Smooth muscle cell (in vitro differentiated cells): ENCODE measurements at regions not wholly inside any gene's neighbourhood (a gene's known extent, or its start where the extent isn't known, plus 50 kb on each side); places are given as distances from the start of the nearest gene placed in this dataset.

ENCODE experiments used
- DNase-seq: peaks from one replicate; lab custom pipeline; 2025; ENCODE audit not compliant: unreplicated experiment; lab: John Stamatoyannopoulos, UW
- H2AFZ ChIP-seq: fragments of 200-600 bp; sonication (generic); 2 replicates; pipeline ENCODE4 v1.6.0; 2016; ENCODE audit warnings: antibody characterized with exemption, low read depth, mild to moderate bottlenecking
- H3F3A ChIP-seq: fragments of 200-600 bp; sonication (generic); 2 replicates; pipeline ENCODE4 v1.6.0; 2017; ENCODE audit warnings: antibody characterized with exemption, low read depth
- H3K27ac ChIP-seq: fragments of 200-600 bp; sonication (generic); 2 replicates; pipeline ENCODE4 v1.5.1; 2016; ENCODE audit warnings: low read depth, mild to moderate bottlenecking
- H3K27me3 ChIP-seq: fragments of 200-600 bp; sonication (generic); 2 replicates; pipeline ENCODE4 v1.6.1; 2016; ENCODE audit warnings: low read depth, mild to moderate bottlenecking
- H3K36me3 ChIP-seq: fragments of 200-600 bp; sonication (generic); 2 replicates; pipeline ENCODE4 v1.5.1; 2016; ENCODE audit warnings: low read depth
- H3K4me1 ChIP-seq: fragments of 200-600 bp; sonication (generic); 2 replicates; pipeline ENCODE4 v1.5.1; 2016; ENCODE audit warnings: low read depth
- H3K4me2 ChIP-seq: fragments of 200-600 bp; sonication (generic); 2 replicates; pipeline ENCODE4 v1.6.0; 2016; ENCODE audit warnings: mild to moderate bottlenecking
- H3K4me3 ChIP-seq: fragments of 200-600 bp; sonication (generic); 2 replicates; pipeline ENCODE4 v1.5.1; 2016; ENCODE audit warnings: mild to moderate bottlenecking
- H3K79me2 ChIP-seq: fragments of 200-600 bp; sonication (generic); 2 replicates; pipeline ENCODE4 v1.6.0; 2016; ENCODE audit warnings: low read depth, mild to moderate bottlenecking
- H3K9ac ChIP-seq: fragments of 200-600 bp; sonication (generic); 2 replicates; pipeline ENCODE4 v1.6.0; 2016; ENCODE audit warnings: low read depth
- H3K9me3 ChIP-seq: fragments of 200-600 bp; sonication (generic); replicated peaks from 2 replicates; pipeline ENCODE4 v1.5.1; 2016; ENCODE audit warnings: low read depth
- H4K20me1 ChIP-seq: fragments of 200-600 bp; sonication (generic); 2 replicates; pipeline ENCODE4 v1.6.0; 2016; ENCODE audit warnings: low read depth
- WGBS: methylation state at CpG from one replicate; pipeline ENCODE4 v1.1.7; 2016; ENCODE audit warnings: low lambda C conversion rate; 5-methylcytosine and 5-hydroxymethylcytosine counted together
- TF ChIP-seq, protein P1 (sequence below): fragments of 200-600 bp; sonication (generic); IDR thresholded peaks from 2 replicates; pipeline ENCODE4 v1.5.1; 2017; ENCODE audit warnings: borderline replicate concordance, mild to moderate bottlenecking, antibody characterized with exemption; ENCODE audit not compliant: insufficient read depth, poor library complexity, severe bottlenecking

DNA sequence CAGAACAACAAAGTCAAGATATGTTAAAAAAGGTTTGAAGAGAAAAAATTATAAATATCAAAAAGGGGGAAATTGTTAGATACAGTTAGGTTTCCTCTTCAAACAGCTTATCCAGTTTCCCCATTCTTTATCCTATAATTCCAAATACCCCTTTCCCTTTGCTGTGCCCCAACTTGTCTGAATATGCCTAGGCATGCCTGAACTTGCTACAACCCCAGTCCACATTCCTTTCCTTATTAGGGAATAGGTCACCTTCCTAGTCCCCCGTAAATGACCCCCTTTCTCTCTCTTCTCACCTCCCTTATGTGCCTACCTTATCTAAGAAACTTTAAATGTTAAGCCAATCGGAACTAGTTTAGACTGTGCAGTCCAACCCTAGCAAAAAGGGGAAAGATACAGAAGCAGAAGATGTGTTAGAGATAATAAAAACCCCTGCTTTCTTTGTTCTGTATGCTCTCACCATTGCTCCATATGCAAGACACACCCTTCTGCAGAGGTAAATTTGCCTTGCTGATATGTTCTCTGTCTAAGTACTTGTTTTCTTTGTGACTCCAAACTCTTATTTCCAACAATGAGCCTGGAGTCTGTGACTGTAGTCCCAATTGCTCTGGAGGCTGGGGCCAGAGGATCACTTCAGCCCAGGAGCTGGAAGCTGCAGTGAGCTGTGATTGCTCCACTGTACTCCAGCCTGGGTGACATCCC, 810.1 kb downstream of the PLA2G4A start:
- H3K27ac ChIP-seq: no peak overlapping the region

DNA sequence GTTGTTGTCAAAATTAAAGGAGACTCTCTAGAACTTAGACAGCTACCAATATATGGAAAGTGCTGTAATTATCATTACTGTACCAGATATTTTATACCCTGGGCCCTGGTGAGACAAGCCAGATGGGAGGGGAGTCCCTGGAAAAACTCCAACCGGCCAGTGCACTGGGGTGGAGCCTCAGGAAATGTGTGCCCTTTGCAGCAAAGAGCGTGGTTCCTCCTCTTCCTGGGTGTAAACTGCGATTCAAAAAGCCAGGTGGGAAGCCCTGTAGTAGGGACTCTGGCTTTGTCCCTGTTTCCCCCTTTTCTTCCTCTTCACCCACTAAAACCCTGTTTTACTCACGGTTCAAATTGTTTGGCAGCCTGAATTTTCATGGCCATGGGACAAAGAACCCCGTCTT, 812.3 kb downstream of the PLA2G4A start:
- H3K79me2 ChIP-seq: peaks cover 20% of the 10 kb centered on the region
- peak overlapping the region; percentile 39 for H3K4me3 ChIP-seq
- H4K20me1 ChIP-seq: no peaks in the 10 kb centered on the region
- TF ChIP-seq, protein P1, sequence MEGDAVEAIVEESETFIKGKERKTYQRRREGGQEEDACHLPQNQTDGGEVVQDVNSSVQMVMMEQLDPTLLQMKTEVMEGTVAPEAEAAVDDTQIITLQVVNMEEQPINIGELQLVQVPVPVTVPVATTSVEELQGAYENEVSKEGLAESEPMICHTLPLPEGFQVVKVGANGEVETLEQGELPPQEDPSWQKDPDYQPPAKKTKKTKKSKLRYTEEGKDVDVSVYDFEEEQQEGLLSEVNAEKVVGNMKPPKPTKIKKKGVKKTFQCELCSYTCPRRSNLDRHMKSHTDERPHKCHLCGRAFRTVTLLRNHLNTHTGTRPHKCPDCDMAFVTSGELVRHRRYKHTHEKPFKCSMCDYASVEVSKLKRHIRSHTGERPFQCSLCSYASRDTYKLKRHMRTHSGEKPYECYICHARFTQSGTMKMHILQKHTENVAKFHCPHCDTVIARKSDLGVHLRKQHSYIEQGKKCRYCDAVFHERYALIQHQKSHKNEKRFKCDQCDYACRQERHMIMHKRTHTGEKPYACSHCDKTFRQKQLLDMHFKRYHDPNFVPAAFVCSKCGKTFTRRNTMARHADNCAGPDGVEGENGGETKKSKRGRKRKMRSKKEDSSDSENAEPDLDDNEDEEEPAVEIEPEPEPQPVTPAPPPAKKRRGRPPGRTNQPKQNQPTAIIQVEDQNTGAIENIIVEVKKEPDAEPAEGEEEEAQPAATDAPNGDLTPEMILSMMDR: no peak
- H3K36me3 ChIP-seq: no peaks in the 10 kb centered on the region
- no peak for DNase-seq
- H3K27me3 ChIP-seq: no peaks in the 10 kb centered on the region
- 41% methylated on average over 5 of the region's 5 CpGs for WGBS
- H3K9ac ChIP-seq: no peak overlapping the region
- H3K9me3 ChIP-seq: no peaks in the 10 kb centered on the region
- peak overlapping the region; percentile 67 for H3K4me2 ChIP-seq
- no peaks in the 10 kb centered on the region for H3K4me1 ChIP-seq
- peak overlapping the region; percentile 85 for H2AFZ ChIP-seq
- no peaks in the 10 kb centered on the region for H3F3A ChIP-seq
- H3K27ac ChIP-seq: peak overlapping the region; percentile 41

More for the DNA sequence above, 810.1 kb downstream of the PLA2G4A start:
- H3K9me3 ChIP-seq: no peaks in the 10 kb centered on the region
- no peaks in the 10 kb centered on the region for H3K4me1 ChIP-seq
- no peak for DNase-seq
- peaks cover 12% of the 10 kb centered on the region for H3K79me2 ChIP-seq
- H4K20me1 ChIP-seq: no peaks in the 10 kb centered on the region
- H3K36me3 ChIP-seq: no peaks in the 10 kb centered on the region
- no peak overlapping the region for H3K4me2 ChIP-seq
- H3K4me3 ChIP-seq: no peak overlapping the region
- H3K27me3 ChIP-seq: no peaks in the 10 kb centered on the region
- TF ChIP-seq, protein P1: no peak
- 70% methylated on average over 2 of the region's 2 CpGs for WGBS
- no peaks in the 10 kb centered on the region for H3F3A ChIP-seq
- peak overlapping the region; percentile 15 for H2AFZ ChIP-seq
- no peak overlapping the region for H3K9ac ChIP-seq

DNA sequence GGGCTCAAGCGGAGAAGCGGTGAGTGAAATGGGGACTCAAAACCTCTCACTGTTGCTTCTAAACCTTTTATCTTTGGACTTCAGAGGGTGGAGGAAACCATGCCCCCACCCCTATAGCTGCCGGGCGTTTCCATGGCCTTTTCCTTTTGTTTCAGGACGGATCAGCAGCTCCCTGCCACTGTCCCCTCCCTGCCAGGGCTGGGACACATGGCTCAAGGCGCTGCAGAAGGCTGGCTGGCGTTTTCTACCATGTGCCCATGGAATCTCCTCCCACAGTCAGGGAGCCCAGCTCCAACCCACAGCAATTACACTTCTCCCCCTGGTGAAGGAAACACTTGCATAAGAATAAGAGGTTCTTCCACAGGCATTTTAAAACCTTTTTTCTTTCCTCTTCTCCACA, 812.7 kb downstream of the PLA2G4A start:
- Histone ChIP-seq H3K4me3 (peak overlapping the region; percentile 39), H3K4me1 (no peaks in the 10 kb centered on the region), H3K4me2 (peak overlapping the region; percentile 67), H4K20me1 (no peaks in the 10 kb centered on the region), H2AFZ (peak overlapping the region; percentile 85), H3F3A (no peaks in the 10 kb centered on the region), H3K9me3 (no peaks in the 10 kb centered on the region), H3K27me3 (no peaks in the 10 kb centered on the region), H3K27ac (peak overlapping the region; percentile 41), H3K79me2 (peaks cover 20% of the 10 kb centered on the region), H3K9ac (no peak overlapping the region), H3K36me3 (no peaks in the 10 kb centered on the region)
- TF ChIP-seq, protein P1: no peak
- no peak for DNase-seq
- WGBS: 43% methylated on average over 7 of the region's 7 CpGs

DNA sequence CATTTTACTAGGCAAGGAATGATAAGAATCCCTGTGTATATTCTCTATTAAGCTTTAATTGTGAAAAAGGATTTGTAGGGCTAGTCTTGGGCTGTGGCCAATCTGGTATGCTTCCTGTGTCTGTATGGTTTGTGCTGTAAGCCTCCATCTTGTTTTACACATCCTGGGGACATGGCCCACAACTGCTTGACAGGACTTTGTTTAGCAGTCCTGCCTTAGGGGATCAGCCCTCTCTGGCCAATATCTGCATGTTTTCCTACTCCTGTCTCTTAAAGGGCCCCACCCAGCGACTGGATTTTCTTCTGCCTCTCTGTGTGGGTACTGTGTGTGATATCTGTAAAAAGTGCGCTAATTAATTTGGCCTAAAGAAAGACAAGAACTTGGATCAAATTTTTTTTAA, 813.2 kb downstream of the PLA2G4A start:
- no peak overlapping the region for H3K9ac ChIP-seq
- H3K4me2 ChIP-seq: peak overlapping the region; percentile 67
- no peaks in the 10 kb centered on the region for H4K20me1 ChIP-seq
- H3K4me3 ChIP-seq: peak overlapping the region; percentile 39
- H2AFZ ChIP-seq: peak overlapping the region; percentile 85
- no peaks in the 10 kb centered on the region for H3K36me3 ChIP-seq
- H3K79me2 ChIP-seq: peaks cover 20% of the 10 kb centered on the region
- peak overlapping the region; percentile 41 for H3K27ac ChIP-seq
- H3F3A ChIP-seq: no peaks in the 10 kb centered on the region
- 36% methylated on average over 2 of the region's 2 CpGs for WGBS
- TF ChIP-seq, protein P1: no peak
- H3K27me3 ChIP-seq: no peaks in the 10 kb centered on the region
- no peaks in the 10 kb centered on the region for H3K4me1 ChIP-seq
- no peak for DNase-seq
- no peaks in the 10 kb centered on the region for H3K9me3 ChIP-seq
